ENCODE measurements at regions not wholly inside any gene's neighbourhood (a gene's known extent, or its start where the extent isn't known, plus 50 kb on each side); places are given as distances from the start of the nearest gene placed in this dataset.

DNA sequence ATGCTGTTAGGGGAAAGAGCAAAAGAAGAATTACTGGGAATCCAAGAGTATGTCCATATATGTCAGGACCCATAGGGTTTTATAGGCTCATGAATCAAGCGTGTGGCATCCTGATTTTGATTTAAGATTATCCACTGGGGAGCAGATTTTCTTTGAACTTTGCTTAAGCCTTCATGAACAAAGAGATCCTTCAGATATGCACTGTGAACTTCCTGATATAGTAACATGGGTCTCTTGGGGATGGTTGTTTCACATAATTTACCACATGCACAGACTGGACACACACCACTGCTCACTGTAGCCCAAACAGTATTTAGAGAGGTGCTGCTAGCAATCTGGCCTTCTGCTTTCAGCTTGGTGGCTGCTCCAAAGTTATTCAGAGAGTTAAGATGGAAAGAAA lies 200.9 kb upstream of the ZPLD1 start:
- dilution Hi-C loops (cut with MboI; ENCODE audit: extremely low pct_ligation_motif_present, low sequenced_read_pairs) (no loop called here), intact Hi-C loops (cut with micrococcal nuclease) (loop anchor here (10.0 kb wide), 1 partner anchor 441 kb away; no protein-coding TSS in a partner anchor)
- no peak for FAIRE-seq
- no peak for DNase-seq (ENCODE audit: low read depth, low spot score)
- no peak overlapping the region for H3K9ac ChIP-seq (replicated peaks; ENCODE audit: extremely low read depth, insufficient read depth, low read length)
- H3K79me2 ChIP-seq (ENCODE audit: control insufficient read depth, insufficient read depth, low read length), result no peaks in the 10 kb centered on the region
- no TSS peak for BruUV-seq (replicated peaks)
- no peak overlapping the region for H3K4me2 ChIP-seq (ENCODE audit: insufficient read depth, low read length)
- H3K27me3 ChIP-seq (ENCODE audit: control insufficient read depth in 2 of 2, insufficient read depth in 2 of 2, low read length in 2 of 2), result peaks cover 26 to 53% of the 10 kb centered on the region in 2 experiments
- no peaks in the 10 kb centered on the region for H3K4me1 ChIP-seq (ENCODE audit: control insufficient read depth, extremely low read depth, insufficient read depth, low read length)
- H3K9me3 ChIP-seq (replicated peaks; ENCODE audit: control insufficient read depth, insufficient read depth, low read length), result no peaks in the 10 kb centered on the region
- no peaks in the 10 kb centered on the region for H3K9me1 ChIP-seq (replicated peaks; ENCODE audit: control insufficient read depth, extremely low read depth, insufficient read depth, low read length)
- no peaks in the 10 kb centered on the region for H4K20me1 ChIP-seq (replicated peaks; ENCODE audit: control insufficient read depth, extremely low read depth, insufficient read depth, low read length)
- ChIA-PET CTCF (interaction anchor here (1.7 kb wide), 1 partner anchor 9 kb away, joined by 5 read pairs; no protein-coding TSS in a partner anchor), POLR2A (no interaction called here)
- no peak overlapping the region for H3K27ac ChIP-seq (ENCODE audit: insufficient read depth, low read depth, low read length)
- H2AFZ ChIP-seq (ENCODE audit: low read depth, low read length), result no peak overlapping the region
- no peak overlapping the region for H3K4me3 ChIP-seq (replicated peaks in 1 of 3; ENCODE audit: insufficient read depth in 1 of 3, low read depth in 1 of 3, low read length in 3 of 3)
- TF ChIP-seq GATA2 (IDR thresholded peaks at IDR 0.05; ENCODE audit: insufficient read depth, insufficient read length, low read depth, low read length) (no peak), FOS (IDR thresholded peaks at IDR 0.05; ENCODE audit: borderline replicate concordance, insufficient read depth, low read length) (no peak)
- H3K36me3 ChIP-seq (ENCODE audit: control insufficient read depth in 2 of 2, extremely low read depth in 1 of 2, insufficient read depth in 2 of 2, low read length in 2 of 2), result no peaks in the 10 kb centered on the region

DNA sequence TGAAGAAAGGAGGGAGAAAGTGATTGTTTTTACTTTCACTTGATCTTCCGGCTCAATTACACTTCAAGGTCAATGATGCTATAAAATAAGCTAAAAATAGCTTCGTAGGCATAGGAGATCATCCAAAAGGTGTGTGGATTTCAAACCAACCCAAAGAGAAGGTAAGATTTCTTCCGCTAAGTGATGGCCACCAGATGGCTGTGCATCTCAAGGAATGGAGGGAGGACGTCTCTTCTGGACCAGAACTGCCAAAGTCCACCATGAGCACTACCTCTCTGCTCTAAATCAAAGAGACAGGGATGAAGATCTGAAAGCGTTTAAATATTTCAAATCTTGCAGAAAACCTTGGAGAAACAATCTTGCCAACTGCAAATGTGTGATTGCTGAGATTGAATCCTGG lies 199.1 kb upstream of the ZPLD1 start:
- no peak for TF ChIP-seq EZH2 (IDR thresholded peaks at IDR 0.05; ENCODE audit: borderline replicate concordance, low read depth, low read length, severe bottlenecking)
- no peak for TF ChIP-seq GATA2 (IDR thresholded peaks at IDR 0.05; ENCODE audit: insufficient read depth, insufficient read length, low read depth, low read length)
- TF ChIP-seq JUN (IDR thresholded peaks at IDR 0.05; ENCODE audit: borderline replicate concordance, insufficient read depth, insufficient read length, low read depth), result no peak
- TF ChIP-seq FOS (IDR thresholded peaks at IDR 0.05; ENCODE audit: borderline replicate concordance, insufficient read depth, low read length), result no peak
- TF ChIP-seq, protein P1, sequence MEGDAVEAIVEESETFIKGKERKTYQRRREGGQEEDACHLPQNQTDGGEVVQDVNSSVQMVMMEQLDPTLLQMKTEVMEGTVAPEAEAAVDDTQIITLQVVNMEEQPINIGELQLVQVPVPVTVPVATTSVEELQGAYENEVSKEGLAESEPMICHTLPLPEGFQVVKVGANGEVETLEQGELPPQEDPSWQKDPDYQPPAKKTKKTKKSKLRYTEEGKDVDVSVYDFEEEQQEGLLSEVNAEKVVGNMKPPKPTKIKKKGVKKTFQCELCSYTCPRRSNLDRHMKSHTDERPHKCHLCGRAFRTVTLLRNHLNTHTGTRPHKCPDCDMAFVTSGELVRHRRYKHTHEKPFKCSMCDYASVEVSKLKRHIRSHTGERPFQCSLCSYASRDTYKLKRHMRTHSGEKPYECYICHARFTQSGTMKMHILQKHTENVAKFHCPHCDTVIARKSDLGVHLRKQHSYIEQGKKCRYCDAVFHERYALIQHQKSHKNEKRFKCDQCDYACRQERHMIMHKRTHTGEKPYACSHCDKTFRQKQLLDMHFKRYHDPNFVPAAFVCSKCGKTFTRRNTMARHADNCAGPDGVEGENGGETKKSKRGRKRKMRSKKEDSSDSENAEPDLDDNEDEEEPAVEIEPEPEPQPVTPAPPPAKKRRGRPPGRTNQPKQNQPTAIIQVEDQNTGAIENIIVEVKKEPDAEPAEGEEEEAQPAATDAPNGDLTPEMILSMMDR (IDR thresholded peaks at IDR 0.05; ENCODE audit: extremely low read depth in 1 of 2, insufficient read depth in 1 of 2, low read depth in 1 of 2, low read length in 2 of 2), result no peak
- TF ChIP-seq, protein P2, sequence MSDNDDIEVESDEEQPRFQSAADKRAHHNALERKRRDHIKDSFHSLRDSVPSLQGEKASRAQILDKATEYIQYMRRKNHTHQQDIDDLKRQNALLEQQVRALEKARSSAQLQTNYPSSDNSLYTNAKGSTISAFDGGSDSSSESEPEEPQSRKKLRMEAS (IDR thresholded peaks at IDR 0.05; ENCODE audit: insufficient read depth, insufficient read length), result no peak
- no peak for TF ChIP-seq POLR2A (IDR thresholded peaks at IDR 0.05; ENCODE audit: low read depth, low read length)
- no peak for TF ChIP-seq MYC (IDR thresholded peaks at IDR 0.05; ENCODE audit: low read depth, low read length)
- TF ChIP-seq POLR2AphosphoS5 (IDR thresholded peaks at IDR 0.05; ENCODE audit: insufficient read depth, low read depth, low read length), result no peak
- Histone ChIP-seq H3K4me3 (replicated peaks in 1 of 3; ENCODE audit: insufficient read depth in 1 of 3, low read depth in 1 of 3, low read length in 3 of 3) (no peak overlapping the region), H3K9me3 (replicated peaks; ENCODE audit: control insufficient read depth, insufficient read depth, low read length) (no peaks in the 10 kb centered on the region), H3K79me2 (ENCODE audit: control insufficient read depth, insufficient read depth, low read length) (no peaks in the 10 kb centered on the region), H3K27me3 (ENCODE audit: control insufficient read depth in 2 of 2, insufficient read depth in 2 of 2, low read length in 2 of 2) (peaks cover 29 to 57% of the 10 kb centered on the region in 2 experiments), H3K9me1 (replicated peaks; ENCODE audit: control insufficient read depth, extremely low read depth, insufficient read depth, low read length) (no peaks in the 10 kb centered on the region), H3K36me3 (ENCODE audit: control insufficient read depth in 2 of 2, extremely low read depth in 1 of 2, insufficient read depth in 2 of 2, low read length in 2 of 2) (no peaks in the 10 kb centered on the region), H2AFZ (ENCODE audit: low read depth, low read length) (no peak overlapping the region), H3K9ac (replicated peaks; ENCODE audit: extremely low read depth, insufficient read depth, low read length) (no peak overlapping the region), H3K4me1 (ENCODE audit: control insufficient read depth, extremely low read depth, insufficient read depth, low read length) (no peaks in the 10 kb centered on the region), H3K27ac (ENCODE audit: insufficient read depth, low read depth, low read length) (no peak overlapping the region), H3K4me2 (ENCODE audit: insufficient read depth, low read length) (no peak overlapping the region), H4K20me1 (replicated peaks; ENCODE audit: control insufficient read depth, extremely low read depth, insufficient read depth, low read length) (no peaks in the 10 kb centered on the region)
- ChIA-PET POLR2A (no interaction called here), CTCF (interaction anchor here (1.8 kb wide), 1 partner anchor 301 kb away, joined by 12 read pairs; no protein-coding TSS in a partner anchor)
- FAIRE-seq (no peak), DNase-seq (ENCODE audit: low read depth, low spot score) (no peak)
- dilution Hi-C loops (cut with MboI; ENCODE audit: extremely low pct_ligation_motif_present, low sequenced_read_pairs), result no loop called here
- intact Hi-C loops (cut with micrococcal nuclease), result loop anchor here (10.0 kb wide), 1 partner anchor 439 kb away; no protein-coding TSS in a partner anchor
- no TSS peak for BruUV-seq (replicated peaks)
